Psoas muscle (tissue), 7 donors: ENCODE measurements at regions not wholly inside any gene's neighbourhood (a gene's known extent, or its start where the extent isn't known, plus 50 kb on each side); places are given as distances from the start of the nearest gene placed in this dataset.

Source experiments
- ATAC-seq, 4 donors: fragments of 200-7000 bp; cut with Tn5 transposase; one replicate each; pipeline ENCODE4 v1.9.1; 2020; ENCODE audit warnings: moderate library complexity in 3 of 4, mild to moderate bottlenecking in 2 of 4
- DNase-seq, 2 donors: peaks; one replicate each; pipeline ENCODE4 v3.0.0-alpha.2; 2020
- H3K27ac ChIP-seq: fragments of 200-600 bp; one replicate; pipeline ENCODE4 v1.8.0; 2022
- H3K27me3 ChIP-seq, 3 donors: fragments of 200-600 bp in 1 of 3; one replicate each; pipeline versions ENCODE4 v1.6.1 to v1.8.0; 2013 to 2022; ENCODE audit warnings: low read length in 2 of 3, mild to moderate bottlenecking in 2 of 3, moderate library complexity in 1 of 3; ENCODE audit not compliant: insufficient read depth in 3 of 3
- H3K36me3 ChIP-seq, 2 donors: fragments of 200-600 bp in 1 of 2; one replicate each; pipeline versions ENCODE4 v1.6.1 to v1.8.0; 2013 to 2022; ENCODE audit warnings: low read depth in 1 of 2, mild to moderate bottlenecking in 1 of 2, moderate library complexity in 1 of 2; ENCODE audit not compliant: insufficient read depth in 1 of 2
- H3K4me1 ChIP-seq: fragments of 200-600 bp; one replicate; pipeline ENCODE4 v1.8.0; 2022
- H3K4me3 ChIP-seq: fragments of 200-600 bp; one replicate; pipeline ENCODE4 v1.8.0; 2022; ENCODE audit warnings: mild to moderate bottlenecking
- H3K9me3 ChIP-seq: fragments of 200-600 bp; one replicate; pipeline ENCODE4 v1.8.0; 2022
- CTCF ChIP-seq: fragments of 200-600 bp; IDR thresholded peaks from one replicate; pipeline ENCODE4 v1.8.0; 2022; ENCODE audit warnings: antibody characterized with exemption
- WGBS, 3 donors: extraction: QIAGEN DNeasy Blood & Tissue Kit; methylation state at CpG; one replicate each; pipeline versions ENCODE4 v1.1.6 to v1.1.7; 2013; 5-methylcytosine and 5-hydroxymethylcytosine counted together
- intact Hi-C, 2 donors: fragments of 100-400 bp; cut with DNase I; formaldehyde crosslinking; loops; one replicate each; pipeline versions ENCODE4 v1.11.0 to v1.14.2; 2022
- donor health status: healthy with polysubstance abuse.
- donor health status: DM: no; HTN: no; CAD: no; lungs with moderate emphysema.
- donor health status: Bipolar disorder and iron deficiency.
- donor health status: healthy.
- donor health status: DM: yes; HTN: yes; CAD: no.
- donor health status: DM: no; HTN: no; CAD: no.
- donor health status: DM: yes; HTN: yes; CAD: no.

GRCh38 chr6:8177721-8178120 is 75.4 kb upstream of the EEF1E1 start:
- intact Hi-C loops = no loop called here
- no peak for TF ChIP-seq CTCF
- WGBS, 3 donors = 77 to 82% (median 82%) methylated on average over 2 of the region's 2 CpGs
- Histone ChIP-seq H3K4me1 (no peaks in the 10 kb centered on the region), H3K27me3 (peaks cover 0 to 1% (median 0%) of the 10 kb centered on the region in 3 donors), H3K4me3 (no peak overlapping the region), H3K36me3 (no peaks in the 10 kb centered on the region), H3K9me3 (no peaks in the 10 kb centered on the region), H3K27ac (no peak overlapping the region)
- DNase-seq = no peak
- no peak for ATAC-seq

DNA sequence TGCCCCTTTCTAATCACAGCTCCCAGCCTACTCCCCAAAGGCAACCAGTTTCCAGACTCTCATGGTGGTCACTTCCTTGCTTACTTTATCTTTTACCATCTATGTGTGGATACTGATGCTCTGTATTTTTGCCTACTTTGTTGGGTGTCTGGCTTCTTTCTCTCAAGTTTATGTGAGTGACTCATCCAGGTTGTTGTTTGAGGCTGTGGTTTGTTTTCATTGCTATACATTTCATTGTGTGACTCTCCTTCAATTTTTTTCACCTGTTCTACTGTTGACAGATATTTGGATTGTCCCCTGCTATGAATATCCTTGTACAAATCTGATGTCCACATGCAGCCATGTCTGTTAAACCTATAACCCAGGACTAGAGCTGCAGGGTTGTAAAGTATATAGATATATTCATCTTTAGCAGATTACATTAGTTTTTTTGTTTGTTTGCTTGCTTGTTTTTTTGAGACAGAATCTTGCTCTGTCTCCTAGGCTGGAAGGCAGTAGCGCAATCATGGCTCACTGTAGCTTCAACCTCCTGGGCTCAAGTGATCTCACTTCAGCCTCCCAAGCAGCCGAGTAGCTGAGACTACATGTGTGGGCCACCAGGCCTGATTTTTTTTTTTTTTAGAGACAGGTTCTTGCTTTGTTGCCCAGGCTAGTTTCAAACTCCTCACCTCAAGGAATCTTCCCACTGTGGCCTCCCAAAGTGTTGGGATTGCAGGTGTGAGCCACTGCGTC is 72.9 kb upstream of the EEF1E1 start:
- Histone ChIP-seq H3K4me3 (no peak overlapping the region), H3K27ac (no peak overlapping the region), H3K36me3 (no peaks in the 10 kb centered on the region), H3K9me3 (no peaks in the 10 kb centered on the region), H3K27me3 (peaks cover 0 to 1% (median 0%) of the 10 kb centered on the region in 3 donors), H3K4me1 (no peaks in the 10 kb centered on the region)
- DNase-seq (no peak), ATAC-seq (no peak)
- intact Hi-C loops = no loop called here
- no peak for TF ChIP-seq CTCF
- WGBS, 3 donors = 76 to 88% (median 81%) methylated on average over 3 of the region's 3 CpGs

- no peak overlapping the region for H3K4me3 ChIP-seq
- H3K27ac ChIP-seq = no peak overlapping the region
- H3K36me3 ChIP-seq = no peaks in the 10 kb centered on the region
- no peaks in the 10 kb centered on the region for H3K4me1 ChIP-seq
- DNase-seq (no peak), ATAC-seq (no peak)
- 71 to 77% (median 74%) methylated on average over 6 of the region's 6 CpGs for WGBS, 3 donors
- peaks cover 0 to 1% (median 0%) of the 10 kb centered on the region in 3 donors for H3K27me3 ChIP-seq
- intact Hi-C loops = no loop called here
- H3K9me3 ChIP-seq = no peaks in the 10 kb centered on the region
- no peak for TF ChIP-seq CTCF
Observed at GRCh38 chr6:8174571-8174970, 72.2 kb upstream of the EEF1E1 start.

DNA sequence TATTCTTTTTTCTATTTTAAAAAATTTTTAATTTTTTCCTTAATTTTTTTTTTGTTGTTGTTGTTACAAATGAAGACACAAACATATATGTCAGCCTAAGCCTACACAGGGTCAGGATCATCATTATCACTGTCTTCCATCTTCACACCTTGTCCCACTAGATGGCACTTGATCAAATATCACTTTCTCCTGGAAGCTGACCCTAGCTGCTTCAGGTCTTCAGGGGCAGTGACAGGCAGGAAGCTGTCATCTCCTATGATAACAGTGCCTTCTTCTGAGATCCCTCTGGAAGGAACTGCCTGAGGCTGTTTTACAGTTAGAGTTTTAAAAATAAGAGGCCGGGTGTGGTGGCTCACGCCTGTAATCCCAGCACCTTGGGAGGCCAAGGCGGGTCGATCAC is 70.2 kb upstream of the EEF1E1 start:
- WGBS, 3 donors = 90 to 92% (median 91%) methylated on average over 4 of the region's 4 CpGs
- no peaks in the 10 kb centered on the region for H3K36me3 ChIP-seq
- TF ChIP-seq CTCF = no peak
- no peaks in the 10 kb centered on the region for H3K4me1 ChIP-seq
- no peak overlapping the region for H3K4me3 ChIP-seq
- intact Hi-C loops = no loop called here
- peaks cover 0 to 1% (median 0%) of the 10 kb centered on the region in 3 donors for H3K27me3 ChIP-seq
- ATAC-seq (no peak), DNase-seq (no peak)
- no peak overlapping the region for H3K27ac ChIP-seq
- no peaks in the 10 kb centered on the region for H3K9me3 ChIP-seq

- Histone ChIP-seq H3K27ac (no peak overlapping the region), H3K27me3 (no peaks in the 10 kb centered on the region), H3K4me3 (no peak overlapping the region), H3K4me1 (no peaks in the 10 kb centered on the region), H3K9me3 (no peaks in the 10 kb centered on the region), H3K36me3 (no peaks in the 10 kb centered on the region)
- DNase-seq (no peak), ATAC-seq (no peak)
- intact Hi-C loops = no loop called here
- no peak for TF ChIP-seq CTCF
- 83 to 89% (median 83%) methylated on average over 3 of the region's 3 CpGs for WGBS, 3 donors
Observed at GRCh38 chr6:8170754-8171153, 68.4 kb upstream of the EEF1E1 start.
